ENCODE measurements at regions not wholly inside any gene's neighbourhood (a gene's known extent, or its start where the extent isn't known, plus 50 kb on each side); places are given as distances from the start of the nearest gene placed in this dataset.

GRCh38 chr22:48247829-48248228, 1485.4 kb downstream of the TBC1D22A start:
- DNase-seq (ENCODE audit: low read depth in 3 of 3): no peak

DNA sequence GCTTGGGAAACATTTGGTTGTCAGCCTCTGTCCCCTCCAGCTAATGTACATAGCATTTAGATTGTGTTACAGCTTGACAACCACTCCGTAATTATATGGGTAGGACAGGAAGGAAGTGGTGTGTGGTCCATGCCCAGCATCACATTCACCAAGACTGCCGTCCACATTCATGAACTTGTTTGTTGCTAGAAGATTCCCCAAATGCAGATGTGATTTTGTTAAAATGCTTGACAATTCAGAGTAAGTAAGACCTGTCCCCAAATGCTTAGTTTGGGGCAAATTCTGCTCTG, 1482.7 kb downstream of the TBC1D22A start:
- DNase-seq (ENCODE audit: low read depth in 3 of 3): no peak

DNA sequence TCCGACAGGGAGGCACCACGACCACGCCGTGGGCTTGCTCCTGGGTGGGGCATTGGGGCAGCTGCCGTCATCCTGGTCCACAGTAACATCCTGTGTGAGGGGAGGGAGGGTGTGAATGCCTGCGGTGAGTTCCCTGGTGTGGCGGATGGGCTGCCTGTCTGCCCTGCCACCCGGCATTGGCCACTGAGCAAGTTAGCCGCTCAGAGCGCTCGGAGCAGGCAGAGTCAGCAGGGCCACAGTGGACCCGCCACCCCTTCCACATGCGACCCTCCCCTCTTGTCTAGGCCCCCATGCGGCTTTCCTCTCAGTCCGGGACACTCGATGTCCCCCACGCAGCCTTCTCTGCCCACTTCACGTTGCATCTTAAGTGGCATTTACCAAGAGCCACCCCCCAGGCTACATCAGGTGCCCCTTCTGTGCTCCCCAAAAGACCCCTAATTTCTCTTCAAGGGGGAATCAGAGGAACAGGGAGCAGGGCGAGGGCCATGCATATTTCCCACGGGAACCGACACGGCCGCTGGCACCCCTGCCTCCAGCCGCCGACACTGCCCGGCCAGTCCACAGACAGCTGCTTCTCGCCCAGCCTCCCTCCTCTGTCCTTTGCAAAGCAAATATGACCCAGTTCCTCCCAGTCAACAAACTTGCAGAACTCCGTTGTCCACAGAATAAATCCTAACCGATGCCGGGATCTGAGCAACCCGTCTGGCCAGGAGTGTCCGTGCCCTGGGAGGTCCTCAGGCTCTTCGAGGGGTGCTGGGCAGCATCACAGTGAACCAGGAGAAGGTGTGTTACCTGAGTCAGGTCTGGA, 1482.1 kb downstream of the TBC1D22A start:
- DNase-seq (ENCODE audit: low read depth in 3 of 3): no peak

GRCh38 chr22:48242461-48242864, 1480.0 kb downstream of the TBC1D22A start:
- no peak for DNase-seq (ENCODE audit: low read depth in 3 of 3)

DNA sequence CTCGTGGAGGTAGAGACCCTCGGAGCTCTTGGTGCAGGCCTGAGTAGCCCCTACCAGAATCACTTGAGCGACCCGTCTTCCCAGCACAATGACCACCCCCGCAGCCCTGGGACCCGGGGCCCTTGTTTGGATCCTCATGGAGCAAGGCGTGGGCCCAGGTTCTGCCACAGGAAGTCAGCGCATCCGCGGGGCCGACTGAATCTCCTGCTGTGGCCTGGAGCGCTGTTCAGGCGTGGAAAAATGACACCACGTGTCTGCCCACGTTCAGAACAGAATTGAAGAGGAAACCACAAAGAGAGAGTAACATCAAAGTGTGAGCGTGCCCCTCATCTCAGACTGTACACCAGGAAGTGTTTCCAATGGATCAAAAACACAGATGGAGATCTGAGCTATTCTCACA, 1479.2 kb downstream of the TBC1D22A start:
- DNase-seq (ENCODE audit: low read depth in 3 of 3): no peak

- DNase-seq (ENCODE audit: low read depth in 3 of 3): no peak
These were observed 1478.4 kb downstream of the TBC1D22A start for GRCh38 chr22:48240935-48241230.

DNA sequence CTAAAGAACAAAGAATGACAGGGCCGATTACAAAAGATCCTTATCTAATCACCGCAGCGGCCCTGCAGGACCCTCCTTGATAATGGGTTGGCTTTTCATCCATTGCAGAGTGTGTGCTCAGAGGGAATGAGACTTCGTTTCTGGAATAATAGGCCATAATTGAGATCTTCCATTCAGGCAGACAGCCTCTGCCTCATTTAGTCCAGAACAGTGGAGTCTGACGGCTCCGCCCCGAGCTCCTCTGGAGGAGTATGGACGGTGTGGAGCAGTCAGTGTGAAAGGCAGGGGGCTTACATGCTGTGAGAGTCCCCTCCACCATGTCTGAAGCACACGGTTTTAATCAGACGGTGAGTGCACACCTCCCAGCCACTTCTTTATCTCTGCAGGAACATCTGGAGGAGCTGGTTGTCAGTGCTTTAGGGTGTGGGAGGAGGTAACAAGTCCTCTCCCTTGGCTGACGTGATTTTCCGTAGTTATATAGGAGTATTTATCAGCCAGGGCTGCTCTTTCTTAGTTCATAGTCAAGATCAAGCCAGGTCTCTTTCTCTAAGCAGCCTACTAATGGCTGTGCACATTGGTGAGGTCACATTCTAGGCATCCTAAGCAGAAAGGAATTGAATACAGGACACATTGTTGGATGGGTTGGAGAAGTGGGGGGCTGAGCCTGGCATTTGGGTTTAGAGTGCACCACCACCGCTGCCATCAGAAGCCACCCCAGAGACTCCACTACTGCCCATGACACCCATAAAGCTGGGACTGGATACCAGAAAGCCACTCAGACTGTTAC, 1477.9 kb downstream of the TBC1D22A start:
- DNase-seq (ENCODE audit: low read depth in 3 of 3): no peak

DNA sequence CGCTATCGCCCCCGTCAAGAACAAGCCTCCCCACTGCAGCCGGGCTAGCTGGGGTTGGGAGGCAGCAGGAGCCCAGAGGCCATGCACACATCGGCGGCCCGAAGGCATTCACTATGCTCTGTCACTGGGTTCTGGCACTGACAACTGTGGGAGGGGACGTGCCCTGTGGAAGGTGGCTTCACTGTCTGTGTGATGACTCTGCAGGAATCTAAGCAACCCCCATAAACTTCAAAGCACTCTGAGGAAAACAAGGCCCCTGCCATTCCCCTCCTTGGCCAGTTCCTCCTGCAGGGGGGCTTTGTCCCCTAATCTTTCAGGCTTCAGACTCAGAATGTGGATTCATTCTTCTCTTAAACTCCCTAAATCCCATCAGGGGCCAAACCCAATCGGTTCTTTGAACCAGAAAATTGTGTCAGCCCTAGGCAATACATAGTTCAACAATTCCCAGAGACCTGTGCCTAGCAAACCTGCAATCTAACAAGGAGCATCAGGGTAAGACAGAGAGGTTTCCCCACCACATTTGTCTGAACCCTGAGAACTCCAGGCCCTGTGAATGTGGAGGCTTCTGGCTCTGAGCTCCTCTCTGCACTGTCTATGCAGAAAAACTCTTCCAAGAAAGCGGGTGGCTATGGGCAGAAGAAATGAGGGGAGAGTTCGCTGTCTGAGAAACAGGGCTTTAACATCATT, 1477.2 kb downstream of the TBC1D22A start:
- no peak for DNase-seq (ENCODE audit: low read depth in 3 of 3)

GRCh38 chr22:48238966-48239365, 1476.5 kb downstream of the TBC1D22A start:
- no peak for DNase-seq (ENCODE audit: low read depth in 3 of 3)

GRCh38 chr22:48238284-48238915, 1476.0 kb downstream of the TBC1D22A start:
- no peak for DNase-seq (ENCODE audit: low read depth in 3 of 3)

DNA sequence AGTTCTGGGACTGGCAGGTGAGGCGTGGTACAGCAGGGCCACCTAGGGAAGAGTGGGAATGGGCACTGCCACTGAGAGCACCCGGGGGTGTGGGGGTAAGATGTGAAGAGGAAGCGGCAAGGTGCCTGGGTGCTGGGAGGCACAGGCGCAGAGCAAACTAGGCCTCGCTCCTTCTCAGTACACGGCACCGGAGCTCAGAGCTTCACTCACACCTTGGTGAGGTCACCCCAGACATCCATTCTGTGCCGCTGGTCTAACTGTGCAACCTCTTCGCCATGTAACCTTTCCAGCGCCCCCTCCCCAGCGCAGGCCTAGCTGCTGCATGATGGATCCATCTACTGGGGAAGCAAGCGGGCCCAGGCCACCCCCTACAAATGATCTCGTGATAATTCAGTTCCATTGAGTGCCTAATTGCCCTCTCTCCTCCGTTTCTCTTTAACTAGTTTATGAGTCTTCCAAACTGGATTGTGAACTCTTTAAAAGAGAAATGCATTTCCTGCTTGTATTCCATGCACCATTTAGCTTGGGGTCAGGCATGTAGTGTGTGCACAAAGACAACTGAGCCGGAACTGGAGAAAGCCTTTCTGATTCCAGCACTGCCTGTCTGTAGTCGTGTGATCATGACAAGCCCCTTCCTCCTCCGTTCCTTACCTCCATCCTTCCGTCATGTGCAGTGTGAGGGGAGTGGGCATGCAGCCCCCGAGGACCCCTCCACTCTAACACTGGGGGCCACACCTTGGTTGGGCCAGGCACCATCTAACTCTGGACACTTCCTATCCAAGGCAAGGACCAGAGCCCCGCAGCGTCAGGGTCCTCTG, 1475.2 kb downstream of the TBC1D22A start:
- DNase-seq (ENCODE audit: low read depth in 3 of 3): no peak

DNA sequence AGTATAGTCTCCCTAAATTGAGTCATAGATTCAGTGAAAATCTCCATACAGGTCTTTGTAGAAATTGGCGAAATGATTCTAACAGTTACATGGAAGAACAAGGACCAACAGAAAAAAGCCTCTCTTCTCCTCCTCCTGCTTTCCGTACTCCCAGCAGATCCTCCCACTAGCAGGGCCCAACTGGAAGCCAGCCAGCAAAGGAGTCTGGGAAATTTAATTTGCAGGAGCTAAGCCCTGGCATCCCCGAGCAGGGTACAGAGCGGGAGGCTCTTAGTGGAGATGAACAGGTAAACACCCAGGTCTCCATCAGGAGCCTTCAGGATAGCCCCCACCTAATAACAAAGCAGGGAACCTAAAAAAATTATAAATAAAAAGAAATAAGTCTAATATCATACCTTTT, 1473.8 kb downstream of the TBC1D22A start:
- no peak for DNase-seq (ENCODE audit: low read depth in 3 of 3)

- no peak for DNase-seq (ENCODE audit: low read depth in 3 of 3)
These were observed 1473.3 kb downstream of the TBC1D22A start for GRCh38 chr22:48235744-48236143.

DNA sequence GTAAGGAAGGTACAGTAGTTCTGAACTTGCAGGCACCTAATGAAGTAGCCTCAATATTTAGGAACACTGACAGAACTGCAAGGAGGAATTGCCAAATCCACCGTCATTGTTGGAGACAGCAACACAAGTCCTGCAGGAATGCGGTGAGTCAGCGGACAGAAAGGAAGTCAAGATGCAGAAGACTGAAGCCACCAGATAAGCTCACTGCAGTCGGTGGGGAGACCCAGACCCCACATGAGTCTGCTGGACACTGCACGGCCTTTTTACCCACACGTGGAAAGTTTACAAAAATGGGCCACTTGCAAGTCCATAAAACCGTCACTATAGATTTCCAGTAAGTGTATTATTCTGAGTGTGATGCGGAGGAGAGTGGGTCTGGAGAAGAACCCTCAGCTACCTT, 1471.6 kb downstream of the TBC1D22A start:
- no peak for DNase-seq (ENCODE audit: low read depth in 3 of 3)

DNA sequence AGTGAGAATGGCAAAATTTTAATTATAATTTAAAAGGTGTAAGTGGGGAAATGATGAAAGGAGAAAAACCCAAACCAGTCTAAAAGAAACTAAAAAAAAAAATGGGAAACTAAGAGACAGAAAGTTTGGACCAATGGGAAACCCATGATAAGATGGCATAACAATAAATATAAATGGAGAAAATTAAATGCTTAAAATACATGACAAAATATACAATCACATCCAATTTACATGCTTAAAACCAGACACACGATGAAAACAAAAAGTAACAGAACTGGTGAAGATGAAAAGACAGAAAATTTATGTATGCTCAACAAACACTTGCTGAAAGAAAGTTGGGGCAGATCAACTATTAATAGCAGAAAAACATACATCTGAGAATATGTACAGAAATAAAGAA, 1471.1 kb downstream of the TBC1D22A start:
- no peak for DNase-seq (ENCODE audit: low read depth in 3 of 3)

DNA sequence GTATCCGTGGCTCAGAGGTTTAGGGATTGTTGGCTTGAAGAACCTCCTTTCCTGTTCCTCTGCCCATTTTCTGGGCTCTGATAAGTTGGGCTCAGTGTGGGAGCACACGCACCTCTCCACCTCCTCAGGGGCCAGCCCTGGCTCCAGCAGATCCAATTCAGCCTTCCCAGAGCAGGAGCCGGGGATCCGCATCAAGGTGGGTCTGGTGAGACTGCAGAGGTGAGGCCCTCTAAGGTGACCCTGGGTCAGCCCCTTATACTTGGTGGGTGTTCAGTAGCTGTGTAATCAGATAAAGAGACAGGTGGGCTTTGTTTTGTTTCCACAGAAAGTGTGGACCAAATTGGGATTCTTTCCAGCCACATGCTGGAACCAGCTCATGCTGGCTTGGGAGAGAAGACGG, 1466.0 kb downstream of the TBC1D22A start:
- no peak for DNase-seq (ENCODE audit: low read depth in 3 of 3)

DNA sequence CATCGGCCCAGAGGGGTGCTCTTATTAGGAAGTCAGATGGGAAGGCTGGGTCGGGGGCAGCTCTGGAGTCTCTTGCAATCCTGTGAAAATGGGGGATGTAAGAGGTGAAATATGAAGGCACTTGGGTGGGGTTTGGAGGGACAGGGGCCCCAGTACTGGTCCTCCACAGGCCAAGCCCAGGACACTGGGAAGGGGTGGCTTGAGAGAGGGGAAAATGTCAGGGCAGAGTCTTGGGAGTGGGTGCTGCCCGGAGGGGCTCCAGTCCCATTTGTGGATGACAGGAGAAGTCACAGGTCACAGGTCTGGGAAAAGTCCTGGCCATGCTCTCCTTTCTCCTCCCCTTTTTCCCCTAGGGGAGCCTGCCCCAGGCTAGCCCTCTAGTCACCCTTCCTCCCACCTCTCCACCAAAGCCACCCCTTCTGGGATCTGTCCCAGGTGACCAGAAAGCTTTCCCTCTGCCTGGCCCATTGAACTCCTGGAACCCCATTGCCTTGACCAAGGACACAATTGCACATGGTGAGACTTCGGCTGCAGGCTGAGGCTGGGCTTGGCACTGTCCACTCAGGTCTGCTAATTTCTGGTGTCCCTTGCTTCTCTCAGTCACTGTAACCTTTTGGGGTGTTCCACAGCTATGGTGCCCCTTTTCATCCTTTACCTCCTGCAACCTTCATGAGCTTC, 1465.0 kb downstream of the TBC1D22A start:
- no peak for DNase-seq (ENCODE audit: low read depth in 3 of 3)

DNA sequence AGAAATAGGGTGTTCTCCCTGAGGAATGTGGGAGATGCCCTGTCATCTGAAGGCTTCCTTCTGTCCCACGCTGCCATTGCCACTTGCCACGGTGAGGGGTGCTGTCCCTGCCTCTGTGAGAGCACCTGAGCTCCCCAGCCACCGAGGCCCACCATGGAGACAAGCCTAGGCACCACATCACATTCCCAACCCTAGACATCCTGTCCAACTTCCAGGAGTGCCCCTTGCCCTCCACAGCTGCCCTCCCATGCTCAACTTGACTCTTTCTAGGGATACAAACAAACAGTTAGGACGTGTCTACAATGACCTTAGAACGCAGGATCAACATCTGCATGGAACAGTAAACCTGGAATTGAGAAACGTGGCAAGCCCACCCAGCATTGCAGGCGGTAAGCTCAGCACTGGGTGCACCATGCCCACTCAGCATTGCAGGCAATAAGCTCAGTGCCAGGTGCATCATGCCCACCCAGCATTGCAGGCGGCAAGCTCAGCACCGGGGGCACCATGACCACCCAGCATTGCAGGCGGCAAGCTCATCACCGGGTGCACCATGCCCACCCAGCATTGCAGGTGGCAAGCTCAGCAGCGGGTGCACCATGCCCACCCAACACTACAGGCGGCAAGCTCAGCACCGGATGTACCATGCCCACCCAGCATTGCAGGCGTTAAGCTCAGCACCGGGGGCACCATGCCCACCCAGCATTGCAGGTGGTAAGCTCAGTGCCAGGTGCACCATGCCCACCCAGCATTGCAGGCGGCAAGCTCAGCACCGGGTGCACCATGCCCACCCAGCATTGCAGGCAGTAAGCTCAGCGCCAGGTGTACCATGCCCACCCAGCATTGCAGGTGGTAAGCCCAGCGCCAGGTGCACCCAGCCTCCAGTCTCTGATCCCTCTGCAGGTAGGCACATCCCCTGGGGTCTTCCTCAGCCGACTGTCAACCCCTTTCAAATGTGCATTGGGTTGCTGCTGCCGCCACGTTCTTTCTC, 1463.9 kb downstream of the TBC1D22A start:
- no peak for DNase-seq (ENCODE audit: low read depth in 3 of 3)

GRCh38 chr22:48224332-48224731, 1461.9 kb downstream of the TBC1D22A start:
- no peak for DNase-seq (ENCODE audit: low read depth in 3 of 3)

Measured in stimulated activated CD4-positive, alpha-beta T cell treated with anti-CD3 and anti-CD28 coated beads, TNF-alpha, amount 100 ng/mL, for 48 hours (primary cell).